NB4 (cell line): ENCODE measurements at regions not wholly inside any gene's neighbourhood (a gene's known extent, or its start where the extent isn't known, plus 50 kb on each side); places are given as distances from the start of the nearest gene placed in this dataset.

Experiments
- MYC ChIP-seq: IDR thresholded peaks from 2 replicates; pipeline ENCODE4 v1.6.1; 2011; ENCODE audit warnings: low read depth, low read length
- TF ChIP-seq, protein P1 (sequence below): IDR thresholded peaks from one replicate; pipeline ENCODE4 v1.5.1; 2012; ENCODE audit warnings: low read depth, low read length

DNA sequence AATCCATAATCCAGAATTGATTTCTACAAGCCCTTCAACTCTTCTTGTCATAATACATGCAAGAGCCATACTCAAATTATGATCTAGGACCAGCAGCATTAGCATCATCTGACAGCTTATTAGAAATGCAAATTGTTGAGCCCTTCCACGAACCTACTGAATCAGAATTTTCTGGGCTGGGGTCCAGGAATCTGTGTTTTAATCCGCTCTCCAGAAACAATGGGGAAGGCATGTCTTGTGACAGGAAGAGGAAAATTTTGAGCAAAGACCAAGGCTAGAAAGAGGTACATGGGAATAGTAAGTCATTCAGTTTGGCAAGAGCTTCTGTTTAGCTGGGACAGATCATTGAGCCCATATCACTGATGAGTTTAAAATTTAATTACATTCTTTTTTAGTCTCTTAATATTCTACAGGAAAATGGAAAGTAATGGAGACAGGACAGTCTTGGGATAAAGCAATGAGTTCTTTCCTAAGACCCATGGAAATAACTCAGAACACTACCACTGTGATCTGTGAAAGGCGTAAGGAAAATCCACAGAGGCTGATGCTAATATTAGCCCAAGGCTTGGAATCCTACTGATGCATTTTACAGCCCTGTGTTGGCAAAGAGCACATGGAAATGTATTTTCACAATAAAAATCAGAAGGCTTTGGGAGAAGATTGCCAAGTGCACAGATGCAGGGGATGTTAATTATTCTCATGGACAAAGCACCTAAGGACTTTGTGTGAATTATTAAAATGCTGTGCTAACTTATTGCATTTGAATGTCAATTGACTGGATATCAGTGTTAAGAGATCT is 73.7 kb upstream of the STK32A start:
- TF ChIP-seq MYC, result no peak
- TF ChIP-seq, protein P1, sequence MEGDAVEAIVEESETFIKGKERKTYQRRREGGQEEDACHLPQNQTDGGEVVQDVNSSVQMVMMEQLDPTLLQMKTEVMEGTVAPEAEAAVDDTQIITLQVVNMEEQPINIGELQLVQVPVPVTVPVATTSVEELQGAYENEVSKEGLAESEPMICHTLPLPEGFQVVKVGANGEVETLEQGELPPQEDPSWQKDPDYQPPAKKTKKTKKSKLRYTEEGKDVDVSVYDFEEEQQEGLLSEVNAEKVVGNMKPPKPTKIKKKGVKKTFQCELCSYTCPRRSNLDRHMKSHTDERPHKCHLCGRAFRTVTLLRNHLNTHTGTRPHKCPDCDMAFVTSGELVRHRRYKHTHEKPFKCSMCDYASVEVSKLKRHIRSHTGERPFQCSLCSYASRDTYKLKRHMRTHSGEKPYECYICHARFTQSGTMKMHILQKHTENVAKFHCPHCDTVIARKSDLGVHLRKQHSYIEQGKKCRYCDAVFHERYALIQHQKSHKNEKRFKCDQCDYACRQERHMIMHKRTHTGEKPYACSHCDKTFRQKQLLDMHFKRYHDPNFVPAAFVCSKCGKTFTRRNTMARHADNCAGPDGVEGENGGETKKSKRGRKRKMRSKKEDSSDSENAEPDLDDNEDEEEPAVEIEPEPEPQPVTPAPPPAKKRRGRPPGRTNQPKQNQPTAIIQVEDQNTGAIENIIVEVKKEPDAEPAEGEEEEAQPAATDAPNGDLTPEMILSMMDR, result no peak
